ENCODE measurements at regions not wholly inside any gene's neighbourhood (a gene's known extent, or its start where the extent isn't known, plus 50 kb on each side); places are given as distances from the start of the nearest gene placed in this dataset.
"Not testable (repeated sequence)": the region's sequence is repeated elsewhere in the genome, so short reads cannot be mapped to it uniquely, and the experiment has no call there.

DNA sequence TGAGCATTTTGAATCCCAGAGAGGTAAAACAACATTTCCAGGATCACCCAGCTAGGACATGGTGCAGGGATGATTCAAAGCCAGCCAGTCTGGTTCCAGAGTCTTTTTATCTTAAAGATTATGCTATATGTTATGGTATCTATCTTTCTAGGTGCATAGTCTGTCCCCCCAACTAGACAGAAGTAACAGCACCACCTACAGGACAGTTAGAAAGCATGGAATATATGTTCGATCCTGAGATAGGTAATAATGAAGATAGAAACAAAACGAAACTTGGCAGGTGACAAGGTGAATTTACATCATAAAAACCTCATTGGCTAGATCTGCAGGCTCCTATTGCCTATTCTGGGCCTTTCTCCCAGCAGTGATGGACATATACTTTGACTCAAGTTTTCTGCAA is 723.2 kb downstream of the SMARCA1 start:
- DNase-seq (ENCODE audit: low read depth): no peak
- TF ChIP-seq, protein P1, sequence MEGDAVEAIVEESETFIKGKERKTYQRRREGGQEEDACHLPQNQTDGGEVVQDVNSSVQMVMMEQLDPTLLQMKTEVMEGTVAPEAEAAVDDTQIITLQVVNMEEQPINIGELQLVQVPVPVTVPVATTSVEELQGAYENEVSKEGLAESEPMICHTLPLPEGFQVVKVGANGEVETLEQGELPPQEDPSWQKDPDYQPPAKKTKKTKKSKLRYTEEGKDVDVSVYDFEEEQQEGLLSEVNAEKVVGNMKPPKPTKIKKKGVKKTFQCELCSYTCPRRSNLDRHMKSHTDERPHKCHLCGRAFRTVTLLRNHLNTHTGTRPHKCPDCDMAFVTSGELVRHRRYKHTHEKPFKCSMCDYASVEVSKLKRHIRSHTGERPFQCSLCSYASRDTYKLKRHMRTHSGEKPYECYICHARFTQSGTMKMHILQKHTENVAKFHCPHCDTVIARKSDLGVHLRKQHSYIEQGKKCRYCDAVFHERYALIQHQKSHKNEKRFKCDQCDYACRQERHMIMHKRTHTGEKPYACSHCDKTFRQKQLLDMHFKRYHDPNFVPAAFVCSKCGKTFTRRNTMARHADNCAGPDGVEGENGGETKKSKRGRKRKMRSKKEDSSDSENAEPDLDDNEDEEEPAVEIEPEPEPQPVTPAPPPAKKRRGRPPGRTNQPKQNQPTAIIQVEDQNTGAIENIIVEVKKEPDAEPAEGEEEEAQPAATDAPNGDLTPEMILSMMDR (IDR thresholded peaks at IDR 0.05; ENCODE audit: control insufficient read depth, extremely low read depth, insufficient read depth): peak; percentile 32; the same call in 1 of the 2 replicates
- no peak overlapping the region for H3K4me3 ChIP-seq (ENCODE audit: low read depth, low read length)

DNA sequence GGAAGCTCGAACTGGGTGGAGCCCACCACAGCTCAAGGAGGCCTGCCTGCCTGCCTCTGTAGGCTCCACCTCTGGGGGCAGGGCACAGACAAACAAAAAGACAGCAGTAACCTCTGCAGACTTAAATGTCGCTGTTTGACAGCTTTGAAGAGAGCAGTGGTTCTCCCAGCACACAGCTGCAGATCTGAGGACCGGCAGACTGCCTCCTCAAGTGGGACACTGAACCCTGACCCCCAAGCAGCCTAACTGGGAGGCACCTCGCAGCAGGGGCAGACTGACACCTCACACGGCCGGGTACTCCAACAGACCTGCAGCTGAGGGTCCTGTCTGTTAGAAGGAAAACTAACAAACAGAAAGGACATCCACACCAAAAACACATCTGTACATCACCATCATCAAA is 730.9 kb upstream of the ACTRT1 start:
- H3K4me3 ChIP-seq (ENCODE audit: low read depth, low read length); DNase-seq (ENCODE audit: low read depth): not testable (repeated sequence)

DNA sequence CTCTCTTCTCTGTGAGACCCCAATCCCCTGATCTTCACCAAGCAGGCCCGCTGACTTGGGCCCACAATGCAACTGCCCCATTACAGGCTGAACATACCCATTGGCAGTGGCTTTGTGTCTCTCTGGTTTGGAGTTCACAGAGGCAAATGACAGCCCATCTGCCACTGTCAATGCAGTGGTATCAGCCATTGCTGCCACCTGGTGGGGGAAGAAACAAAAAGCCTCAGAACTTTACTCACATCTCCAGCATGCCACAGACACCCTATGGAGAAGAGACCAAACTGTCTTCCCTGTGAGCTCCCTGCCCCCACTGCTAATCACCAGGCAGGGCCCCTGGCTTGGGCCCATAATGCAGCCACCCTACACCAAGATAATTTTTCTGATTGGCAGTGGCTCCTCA is 729.3 kb upstream of the ACTRT1 start:
- peak; percentile 36 for DNase-seq (ENCODE audit: low read depth)
- H3K4me3 ChIP-seq (ENCODE audit: low read depth, low read length): no peak overlapping the region
- TF ChIP-seq, protein P1 (IDR thresholded peaks at IDR 0.05; ENCODE audit: control insufficient read depth, extremely low read depth, insufficient read depth): peak; percentile 51

DNA sequence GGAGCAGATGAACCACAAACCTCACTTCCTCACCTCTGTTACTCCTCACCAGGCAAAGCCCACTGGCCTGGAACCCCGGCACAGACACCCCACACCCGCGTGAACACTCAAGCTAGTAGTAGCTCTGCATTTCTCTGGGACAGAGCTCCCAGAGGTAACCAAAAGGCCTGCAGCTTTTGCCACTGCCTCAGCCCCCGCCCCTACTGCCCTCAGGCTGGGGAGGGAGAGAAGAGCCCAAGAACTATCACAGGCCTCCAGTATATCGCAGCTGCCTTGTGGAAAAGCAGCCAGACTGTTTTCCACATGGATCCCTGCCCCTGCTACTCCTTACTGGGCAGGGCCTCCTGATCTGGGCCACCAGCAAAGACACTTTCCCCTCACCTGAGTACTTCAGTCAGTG is 728.7 kb upstream of the ACTRT1 start:
- no peak overlapping the region for H3K4me3 ChIP-seq (ENCODE audit: low read depth, low read length)
- no peak for DNase-seq (ENCODE audit: low read depth)
- TF ChIP-seq, protein P1 (IDR thresholded peaks at IDR 0.05; ENCODE audit: control insufficient read depth, extremely low read depth, insufficient read depth): no peak

DNA sequence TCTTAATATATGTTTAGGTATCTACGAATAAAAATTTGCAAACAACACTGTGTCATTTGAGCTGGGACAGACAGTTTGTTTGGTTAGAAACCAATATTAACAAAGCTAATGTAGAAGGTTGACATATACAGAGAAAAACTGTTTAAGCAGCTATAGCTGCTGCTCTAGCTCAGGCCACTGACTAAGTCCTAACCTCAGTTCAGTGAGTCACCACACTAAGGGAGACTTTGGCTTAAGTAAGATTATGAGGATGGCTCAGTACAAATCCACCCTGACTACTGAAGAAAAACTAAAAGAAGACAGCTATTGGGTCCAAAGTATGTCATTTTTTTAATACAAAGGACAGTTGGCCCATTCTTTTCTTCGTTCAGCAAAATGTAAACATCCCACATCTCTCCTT is 717.3 kb upstream of the ACTRT1 start:
- TF ChIP-seq, protein P1 (IDR thresholded peaks at IDR 0.05; ENCODE audit: control insufficient read depth, extremely low read depth, insufficient read depth): no peak
- H3K4me3 ChIP-seq (ENCODE audit: low read depth, low read length): no peak overlapping the region
- DNase-seq (ENCODE audit: low read depth): no peak

DNA sequence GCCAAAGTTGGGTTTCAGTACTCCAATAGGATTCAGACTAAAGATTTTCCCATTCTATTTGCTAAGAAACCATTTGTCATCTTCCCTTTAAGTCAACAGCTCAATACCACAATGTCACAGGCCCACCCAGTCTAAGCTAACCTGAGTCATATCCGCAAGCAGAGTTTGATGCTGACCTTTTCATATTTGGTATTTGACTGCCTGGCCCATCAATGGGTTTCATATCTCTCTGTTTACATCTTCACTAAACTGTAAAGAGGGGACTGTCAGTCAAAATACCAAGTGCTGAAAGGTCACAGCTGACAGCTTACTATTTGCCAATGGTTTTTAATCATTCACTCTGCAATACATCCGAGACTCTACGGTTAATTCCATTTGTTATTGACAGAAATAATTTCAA is 707.5 kb upstream of the ACTRT1 start:
- TF ChIP-seq, protein P1 (IDR thresholded peaks at IDR 0.05; ENCODE audit: control insufficient read depth, extremely low read depth, insufficient read depth): no peak
- H3K4me3 ChIP-seq (ENCODE audit: low read depth, low read length): no peak overlapping the region
- no peak for DNase-seq (ENCODE audit: low read depth)

DNA sequence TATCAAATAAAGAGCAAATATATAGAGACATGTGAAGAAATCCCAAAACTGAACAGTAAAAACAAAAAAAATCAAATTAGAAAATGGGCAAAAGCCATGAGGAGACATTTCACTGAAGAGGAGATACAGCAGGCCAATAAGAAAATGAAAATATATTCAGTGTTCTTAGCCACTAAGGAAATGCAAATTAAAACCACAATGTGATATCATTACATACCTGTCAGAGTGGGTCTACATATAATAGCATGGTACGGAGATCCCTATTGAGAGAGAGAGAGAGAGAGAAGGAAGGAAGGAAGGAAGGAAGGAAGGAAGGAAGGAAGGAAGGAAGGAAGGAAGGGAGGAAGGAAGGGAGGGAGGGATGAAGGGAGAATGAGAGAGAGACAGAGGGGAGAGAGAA is 707.0 kb upstream of the ACTRT1 start:
- TF ChIP-seq, protein P1 (IDR thresholded peaks at IDR 0.05; ENCODE audit: control insufficient read depth, extremely low read depth, insufficient read depth): no peak
- DNase-seq (ENCODE audit: low read depth): no peak

More for the DNA sequence above, 707.0 kb upstream of the ACTRT1 start:
- H3K4me3 ChIP-seq (ENCODE audit: low read depth, low read length): no peak overlapping the region

Measured in LNCaP clone FGC (cell line).